ENCODE measurements at regions not wholly inside any gene's neighbourhood (a gene's known extent, or its start where the extent isn't known, plus 50 kb on each side); places are given as distances from the start of the nearest gene placed in this dataset.
"Not testable (repeated sequence)": the region's sequence is repeated elsewhere in the genome, so short reads cannot be mapped to it uniquely, and the experiment has no call there.

- no peak for DNase-seq
These were observed 546.7 kb upstream of the ID2 start for GRCh38 chr2:8134985-8135682.

GRCh38 chr2:8137801-8138200 lies 544.1 kb upstream of the ID2 start:
- no peak for DNase-seq

GRCh38 chr2:8138525-8138922 lies 543.3 kb upstream of the ID2 start:
- DNase-seq: no peak

GRCh38 chr2:8138923-8139667 lies 542.8 kb upstream of the ID2 start:
- DNase-seq: no peak

- no peak for DNase-seq
These were observed 542.1 kb upstream of the ID2 start for GRCh38 chr2:8139668-8140200.

GRCh38 chr2:8141079-8141707 lies 540.7 kb upstream of the ID2 start:
- DNase-seq: no peak

- DNase-seq: no peak
These were observed 540.1 kb upstream of the ID2 start for GRCh38 chr2:8141780-8142179.

- no peak for DNase-seq
These were observed 539.4 kb upstream of the ID2 start for GRCh38 chr2:8142461-8142860.

GRCh38 chr2:8144131-8144631 lies 537.7 kb upstream of the ID2 start:
- no peak for DNase-seq

- DNase-seq: no peak
These were observed 537.1 kb upstream of the ID2 start for GRCh38 chr2:8144785-8145184.

GRCh38 chr2:8145375-8145774 lies 536.5 kb upstream of the ID2 start:
- not testable (repeated sequence) for DNase-seq

GRCh38 chr2:8146132-8147005 lies 535.5 kb upstream of the ID2 start:
- no peak for DNase-seq

GRCh38 chr2:8148260-8149006 lies 533.4 kb upstream of the ID2 start:
- DNase-seq: no peak

GRCh38 chr2:8149007-8149405 lies 532.9 kb upstream of the ID2 start:
- no peak for DNase-seq

- DNase-seq: no peak
These were observed 531.8 kb upstream of the ID2 start for GRCh38 chr2:8149985-8150539.

- DNase-seq: no peak
These were observed 530.0 kb upstream of the ID2 start for GRCh38 chr2:8151888-8152287.

- DNase-seq: no peak
These were observed 529.2 kb upstream of the ID2 start for GRCh38 chr2:8152392-8153257.

GRCh38 chr2:8153258-8153718 lies 528.6 kb upstream of the ID2 start:
- DNase-seq: no peak

GRCh38 chr2:8154270-8154669 lies 527.6 kb upstream of the ID2 start:
- DNase-seq: no peak

GRCh38 chr2:8154936-8155335 lies 526.9 kb upstream of the ID2 start:
- no peak for DNase-seq

Data from activated T-cell treated with anti-CD3 and anti-CD28 coated beads, Interleukin-2, amount 50 U/mL, for 1 hour (primary cell).